Panc1 (cell line): ENCODE measurements at regions not wholly inside any gene's neighbourhood (a gene's known extent, or its start where the extent isn't known, plus 50 kb on each side); places are given as distances from the start of the nearest gene placed in this dataset.

Experiments
- POLR2AphosphoS5 ChIP-seq: IDR thresholded peaks from 2 replicates; pipeline ENCODE4 v1.6.1; 2012; ENCODE audit warnings: mild to moderate bottlenecking, low read depth, low read length, moderate library complexity
- SIN3A ChIP-seq: IDR thresholded peaks from 2 replicates; pipeline ENCODE4 v1.6.1; 2012; ENCODE audit warnings: low read depth, mild to moderate bottlenecking, low read length, moderate library complexity, borderline replicate concordance; ENCODE audit not compliant: insufficient read depth
- TF ChIP-seq, protein P1 (sequence below): fragments of 450-650 bp; IDR thresholded peaks from 2 replicates; pipeline ENCODE4 v1.5.1; 2017; ENCODE audit warnings: mild to moderate bottlenecking

DNA sequence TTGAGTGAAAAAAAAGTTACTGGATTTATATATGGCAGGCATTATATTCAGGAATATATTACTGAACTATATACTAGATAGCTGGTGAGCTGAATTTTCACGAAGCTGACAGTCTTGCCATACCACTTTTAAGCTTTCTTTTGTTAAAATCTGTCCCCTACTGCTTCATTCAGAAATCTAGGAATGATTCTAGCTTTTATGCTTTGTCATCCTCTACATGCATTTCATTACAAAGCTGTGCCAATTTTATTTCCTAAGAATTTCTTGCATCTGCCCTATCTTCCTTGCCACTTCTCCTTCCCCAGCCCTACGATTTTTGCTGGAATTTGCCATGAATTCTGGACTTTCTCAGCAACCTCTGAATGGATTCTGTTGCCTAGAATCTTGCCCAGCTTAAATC is 158.5 kb upstream of the ADGRB3 start:
- TF ChIP-seq, protein P1, sequence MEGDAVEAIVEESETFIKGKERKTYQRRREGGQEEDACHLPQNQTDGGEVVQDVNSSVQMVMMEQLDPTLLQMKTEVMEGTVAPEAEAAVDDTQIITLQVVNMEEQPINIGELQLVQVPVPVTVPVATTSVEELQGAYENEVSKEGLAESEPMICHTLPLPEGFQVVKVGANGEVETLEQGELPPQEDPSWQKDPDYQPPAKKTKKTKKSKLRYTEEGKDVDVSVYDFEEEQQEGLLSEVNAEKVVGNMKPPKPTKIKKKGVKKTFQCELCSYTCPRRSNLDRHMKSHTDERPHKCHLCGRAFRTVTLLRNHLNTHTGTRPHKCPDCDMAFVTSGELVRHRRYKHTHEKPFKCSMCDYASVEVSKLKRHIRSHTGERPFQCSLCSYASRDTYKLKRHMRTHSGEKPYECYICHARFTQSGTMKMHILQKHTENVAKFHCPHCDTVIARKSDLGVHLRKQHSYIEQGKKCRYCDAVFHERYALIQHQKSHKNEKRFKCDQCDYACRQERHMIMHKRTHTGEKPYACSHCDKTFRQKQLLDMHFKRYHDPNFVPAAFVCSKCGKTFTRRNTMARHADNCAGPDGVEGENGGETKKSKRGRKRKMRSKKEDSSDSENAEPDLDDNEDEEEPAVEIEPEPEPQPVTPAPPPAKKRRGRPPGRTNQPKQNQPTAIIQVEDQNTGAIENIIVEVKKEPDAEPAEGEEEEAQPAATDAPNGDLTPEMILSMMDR = no peak
- TF ChIP-seq POLR2AphosphoS5 (no peak), SIN3A (no peak)
